Astrocyte (in vitro differentiated cells and primary cell): ENCODE measurements at regions not wholly inside any gene's neighbourhood (a gene's known extent, or its start where the extent isn't known, plus 50 kb on each side); places are given as distances from the start of the nearest gene placed in this dataset.

ENCODE experiments used
- CTCF ChIP-seq: IDR thresholded peaks from 2 replicates; pipeline ENCODE4 v1.5.1; 2011; ENCODE audit warnings: low read depth, mild to moderate bottlenecking, inconsistent platforms, low read length, moderate library complexity; ENCODE audit not compliant: insufficient read depth
- EZH2 ChIP-seq: IDR thresholded peaks from 2 replicates; pipeline ENCODE4 v1.6.1; 2012; ENCODE audit warnings: mild to moderate bottlenecking, low read length, inconsistent platforms; ENCODE audit not compliant: insufficient read depth

GRCh38 chr2:12819721-12820120 is 103.0 kb downstream of the TRIB2 start:
- no peak for TF ChIP-seq CTCF
- no peak for TF ChIP-seq EZH2
